ENCODE measurements at regions not wholly inside any gene's neighbourhood (a gene's known extent, or its start where the extent isn't known, plus 50 kb on each side); places are given as distances from the start of the nearest gene placed in this dataset.

- TF ChIP-seq MYC (IDR thresholded peaks at IDR 0.05; ENCODE audit: low read depth, low read length) (no peak), CTCF (IDR thresholded peaks at IDR 0.05; ENCODE audit: extremely low read depth in 1 of 2, insufficient read depth in 1 of 2, low read depth in 1 of 2, low read length in 2 of 2) (no peak), EZH2 (IDR thresholded peaks at IDR 0.05; ENCODE audit: borderline replicate concordance, low read depth, low read length, severe bottlenecking) (no peak), POLR2AphosphoS5 (IDR thresholded peaks at IDR 0.05; ENCODE audit: insufficient read depth, low read depth, low read length) (no peak), POLR2A (IDR thresholded peaks at IDR 0.05; ENCODE audit: low read depth, low read length) (no peak), GATA2 (IDR thresholded peaks at IDR 0.05; ENCODE audit: insufficient read depth, insufficient read length, low read depth, low read length) (no peak)
These were observed 868.9 kb downstream of the SI start for GRCh38 chr3:164209363-164209762.

Data from endothelial cell of umbilical vein (primary cell).